GDM1 (cell line): ENCODE measurements at regions not wholly inside any gene's neighbourhood (a gene's known extent, or its start where the extent isn't known, plus 50 kb on each side); places are given as distances from the start of the nearest gene placed in this dataset.

Experiments
- DNase-seq: peaks from one replicate; lab custom pipeline; 2025; lab: John Stamatoyannopoulos, UW

- no peak for DNase-seq
Observed at GRCh38 chr2:120991441-120991840, 255.8 kb downstream of the GLI2 start.

GRCh38 chr2:120992791-120993555 is 257.3 kb downstream of the GLI2 start:
- no peak for DNase-seq

- no peak for DNase-seq
Observed at GRCh38 chr2:120993661-120994060, 258.0 kb downstream of the GLI2 start.

GRCh38 chr2:120994301-120994995 is 258.8 kb downstream of the GLI2 start:
- no peak for DNase-seq

GRCh38 chr2:120995152-120995551 is 259.5 kb downstream of the GLI2 start:
- no peak for DNase-seq

GRCh38 chr2:120995656-120996190 is 260.1 kb downstream of the GLI2 start:
- no peak for DNase-seq

- DNase-seq = no peak
Observed at GRCh38 chr2:120999377-121000097, 263.9 kb downstream of the GLI2 start.

GRCh38 chr2:121000804-121001203 is 265.1 kb downstream of the GLI2 start:
- no peak for DNase-seq

- no peak for DNase-seq
Observed at GRCh38 chr2:121001641-121002040, 266.0 kb downstream of the GLI2 start.

- no peak for DNase-seq
Observed at GRCh38 chr2:121002597-121002996, 266.9 kb downstream of the GLI2 start.

- DNase-seq = no peak
Observed at GRCh38 chr2:121003391-121003790, 267.7 kb downstream of the GLI2 start.

- no peak for DNase-seq
Observed at GRCh38 chr2:121004359-121004758, 268.7 kb downstream of the GLI2 start.

- DNase-seq = no peak
Observed at GRCh38 chr2:121004950-121005349, 269.3 kb downstream of the GLI2 start.

GRCh38 chr2:121005453-121005852 is 269.8 kb downstream of the GLI2 start:
- DNase-seq = no peak

- no peak for DNase-seq
Observed at GRCh38 chr2:121006743-121007489, 271.2 kb downstream of the GLI2 start.

GRCh38 chr2:121007490-121007853 is 271.8 kb downstream of the GLI2 start:
- DNase-seq = no peak

- no peak for DNase-seq
Observed at GRCh38 chr2:121008975-121009374, 273.3 kb downstream of the GLI2 start.

GRCh38 chr2:121010998-121011397 is 274.0 kb downstream of the TFCP2L1 start:
- DNase-seq = no peak

GRCh38 chr2:121014876-121015275 is 270.1 kb downstream of the TFCP2L1 start:
- DNase-seq = no peak

GRCh38 chr2:121015971-121016485 is 269.0 kb downstream of the TFCP2L1 start:
- DNase-seq = no peak

- no peak for DNase-seq
Observed at GRCh38 chr2:121017396-121017795, 267.6 kb downstream of the TFCP2L1 start.
